HEK293 (cell line): ENCODE measurements at regions not wholly inside any gene's neighbourhood (a gene's known extent, or its start where the extent isn't known, plus 50 kb on each side); places are given as distances from the start of the nearest gene placed in this dataset.

ENCODE experiments used
- CTCF ChIA-PET: fragments of 350-600 bp; formaldehyde crosslinking; extraction: SDS; loops from one replicate; lab custom pipeline; 2021; ENCODE audit warnings: antibody characterized with exemption; lab: Yijun Ruan, JAX
- POLR2A ChIA-PET: fragments of 300-600 bp; formaldehyde crosslinking; extraction: SDS; loops from one replicate; lab custom pipeline; 2020; ENCODE audit warnings: antibody characterized with exemption, inconsistent platforms; lab: Yijun Ruan, JAX
- H3K27ac ChIP-seq: fragments of 200-500 bp; sonication (Bioruptor generic); 2 replicates; pipeline ENCODE4 v1.5.1; 2014; ENCODE audit warnings: low read depth, low read length, control low read depth, inconsistent platforms; ENCODE audit errors: extremely low read depth
- H3K36me3 ChIP-seq, 2 experiments: fragments of 200-500 bp in 1 of 2; sonication (Bioruptor generic) in 1 of 2; 1 replicate in 1 of 2; 2 replicates in 1 of 2; pipeline ENCODE4 v1.5.1; 2014 to 2017; ENCODE audit warnings: inconsistent platforms in 2 of 2, low read length in 2 of 2; ENCODE audit not compliant: control insufficient read depth in 2 of 2, insufficient read depth in 1 of 2
- H3K4me1 ChIP-seq: fragments of 200-500 bp; sonication (Bioruptor generic); 2 replicates; pipeline ENCODE4 v1.5.1; 2014; ENCODE audit warnings: mild to moderate bottlenecking, low read length, inconsistent platforms; ENCODE audit not compliant: control insufficient read depth, insufficient read depth
- H3K4me3 ChIP-seq: 2 replicates; pipeline ENCODE4 v1.5.1; 2011; ENCODE audit warnings: low read depth, mild to moderate bottlenecking, control low read depth, low read length, moderate library complexity
- H3K9me3 ChIP-seq: fragments of 200-500 bp; sonication (Bioruptor generic); 2 replicates; pipeline ENCODE4 v1.5.1; 2014; ENCODE audit warnings: low read depth, low read length, inconsistent platforms; ENCODE audit not compliant: control insufficient read depth, insufficient read depth
- BCL6B ChIP-seq: fragments of 450-650 bp; formaldehyde crosslinking; IDR thresholded peaks from 2 replicates; pipeline ENCODE4 v1.5.1; 2017; ENCODE audit warnings: missing biosample characterization, missing genetic modification characterization
- SALL2 ChIP-seq: fragments of 450-650 bp; formaldehyde crosslinking; IDR thresholded peaks from 2 replicates; pipeline ENCODE4 v1.5.0; 2017; ENCODE audit warnings: missing biosample characterization, mild to moderate bottlenecking, missing genetic modification characterization, borderline replicate concordance
- SP2 ChIP-seq: fragments of 450-650 bp; formaldehyde crosslinking; IDR thresholded peaks from 2 replicates; pipeline ENCODE4 v1.5.1; 2016; ENCODE audit warnings: missing biosample characterization, missing genetic modification characterization
- ZBTB26 ChIP-seq: fragments of 450-650 bp; formaldehyde crosslinking; optimal IDR thresholded peaks from 2 replicates; pipeline ENCODE3; 2016; ENCODE audit warnings: missing biosample characterization, mild to moderate bottlenecking, missing genetic modification characterization
- ZNF133 ChIP-seq: fragments of 450-650 bp; formaldehyde crosslinking; IDR thresholded peaks from 2 replicates; pipeline ENCODE4 v1.5.1; 2016; ENCODE audit warnings: missing biosample characterization, missing genetic modification characterization
- ZNF138 ChIP-seq: fragments of 450-650 bp; formaldehyde crosslinking; IDR thresholded peaks from 2 replicates; pipeline ENCODE4 v1.5.1; 2016; ENCODE audit warnings: missing biosample characterization, missing genetic modification characterization, borderline replicate concordance
- ZNF148 ChIP-seq: fragments of 450-650 bp; formaldehyde crosslinking; IDR thresholded peaks from 2 replicates; pipeline ENCODE4 v1.5.0; 2017; ENCODE audit warnings: missing biosample characterization, missing genetic modification characterization, borderline replicate concordance
- ZNF16 ChIP-seq: fragments of 450-650 bp; formaldehyde crosslinking; IDR thresholded peaks from 2 replicates; pipeline ENCODE4 v1.5.1; 2016; ENCODE audit warnings: low read depth, missing biosample characterization, missing genetic modification characterization
- ZNF221 ChIP-seq: fragments of 450-650 bp; formaldehyde crosslinking; IDR thresholded peaks from 2 replicates; pipeline ENCODE4 v1.5.1; 2017; ENCODE audit warnings: missing biosample characterization, missing genetic modification characterization, borderline replicate concordance
- ZNF239 ChIP-seq: fragments of 450-650 bp; formaldehyde crosslinking; IDR thresholded peaks from 2 replicates; pipeline ENCODE4 v1.5.1; 2016; ENCODE audit warnings: missing biosample characterization, missing genetic modification characterization
- ZNF280C ChIP-seq: fragments of 450-650 bp; formaldehyde crosslinking; IDR thresholded peaks from 2 replicates; pipeline ENCODE4 v1.5.1; 2016; ENCODE audit warnings: missing biosample characterization, missing genetic modification characterization
- ZNF335 ChIP-seq: fragments of 450-650 bp; formaldehyde crosslinking; conservative IDR thresholded peaks from 2 replicates; pipeline ENCODE4 v1.5.1; 2016; ENCODE audit warnings: missing biosample characterization, missing genetic modification characterization
- ZNF404 ChIP-seq: fragments of 450-650 bp; formaldehyde crosslinking; IDR thresholded peaks from 2 replicates; pipeline ENCODE4 v1.5.1; 2017; ENCODE audit warnings: missing biosample characterization, missing genetic modification characterization
- ZNF596 ChIP-seq: fragments of 450-650 bp; IDR thresholded peaks from 2 replicates; pipeline ENCODE4 v1.5.0; 2018; ENCODE audit warnings: missing biosample characterization, mild to moderate bottlenecking, missing genetic modification characterization, moderate library complexity
- ZNF624 ChIP-seq: fragments of 450-650 bp; formaldehyde crosslinking; IDR thresholded peaks from 2 replicates; pipeline ENCODE4 v1.5.1; 2017; ENCODE audit warnings: missing biosample characterization, missing genetic modification characterization
- ZNF626 ChIP-seq: fragments of 450-650 bp; sonication (Bioruptor Pico); formaldehyde crosslinking; IDR thresholded peaks from 2 replicates; pipeline ENCODE4 v1.5.1; 2018; ENCODE audit warnings: missing biosample characterization, missing genetic modification characterization, inconsistent platforms
- ZNF843 ChIP-seq: fragments of 450-650 bp; formaldehyde crosslinking; IDR thresholded peaks from 2 replicates; pipeline ENCODE4 v1.5.1; 2016; ENCODE audit warnings: missing biosample characterization, missing genetic modification characterization
- TF ChIP-seq, protein P1 (sequence below): fragments of 450-650 bp; formaldehyde crosslinking; IDR thresholded peaks from 2 replicates; pipeline ENCODE4 v1.5.1; 2016; ENCODE audit warnings: missing biosample characterization, missing genetic modification characterization
- TF ChIP-seq, protein P2 (sequence below): fragments of 450-650 bp; IDR thresholded peaks from 2 replicates; pipeline ENCODE4 v1.5.1; 2018; ENCODE audit warnings: missing biosample characterization, missing genetic modification characterization
- TF ChIP-seq, protein P3 (sequence below): fragments of 450-650 bp; formaldehyde crosslinking; IDR thresholded peaks from 2 replicates; pipeline ENCODE4 v1.5.1; 2016; ENCODE audit warnings: missing biosample characterization, missing genetic modification characterization

GRCh38 chr13:99140831-99141230, 59.8 kb upstream of the UBAC2 start (continued):
- TF ChIP-seq, protein P1, sequence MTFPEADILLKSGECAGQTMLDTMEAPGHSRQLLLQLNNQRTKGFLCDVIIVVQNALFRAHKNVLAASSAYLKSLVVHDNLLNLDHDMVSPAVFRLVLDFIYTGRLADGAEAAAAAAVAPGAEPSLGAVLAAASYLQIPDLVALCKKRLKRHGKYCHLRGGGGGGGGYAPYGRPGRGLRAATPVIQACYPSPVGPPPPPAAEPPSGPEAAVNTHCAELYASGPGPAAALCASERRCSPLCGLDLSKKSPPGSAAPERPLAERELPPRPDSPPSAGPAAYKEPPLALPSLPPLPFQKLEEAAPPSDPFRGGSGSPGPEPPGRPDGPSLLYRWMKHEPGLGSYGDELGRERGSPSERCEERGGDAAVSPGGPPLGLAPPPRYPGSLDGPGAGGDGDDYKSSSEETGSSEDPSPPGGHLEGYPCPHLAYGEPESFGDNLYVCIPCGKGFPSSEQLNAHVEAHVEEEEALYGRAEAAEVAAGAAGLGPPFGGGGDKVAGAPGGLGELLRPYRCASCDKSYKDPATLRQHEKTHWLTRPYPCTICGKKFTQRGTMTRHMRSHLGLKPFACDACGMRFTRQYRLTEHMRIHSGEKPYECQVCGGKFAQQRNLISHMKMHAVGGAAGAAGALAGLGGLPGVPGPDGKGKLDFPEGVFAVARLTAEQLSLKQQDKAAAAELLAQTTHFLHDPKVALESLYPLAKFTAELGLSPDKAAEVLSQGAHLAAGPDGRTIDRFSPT (tag by site-specific recombination): no peak
- TF ChIP-seq SALL2 (tag by site-specific recombination) (no peak), ZNF596 (tag by site-specific recombination) (no peak), ZBTB26 (no peak)

GRCh38 chr13:99143904-99144303, 56.8 kb upstream of the UBAC2 start:
- Histone ChIP-seq H3K4me1 (no peaks in the 10 kb centered on the region), H3K36me3 (no peaks in the 10 kb centered on the region), H3K4me3 (no peak overlapping the region), H3K9me3 (no peaks in the 10 kb centered on the region), H3K27ac (no peak overlapping the region)
- ChIA-PET CTCF (interaction anchor here (1.2 kb wide), 1 partner anchor 122 kb away, joined by 4 read pairs; no protein-coding TSS in a partner anchor), POLR2A (no interaction called here)
- TF ChIP-seq ZNF335 (tag by site-specific recombination) (no peak), SP2 (tag by site-specific recombination) (no peak), ZNF239 (no peak), ZNF404 (tag by site-specific recombination) (no peak), ZNF138 (tag by site-specific recombination) (no peak), ZNF133 (no peak), ZNF624 (no peak), BCL6B (tag by site-specific recombination) (no peak), ZNF843 (tag by site-specific recombination) (no peak), ZNF626 (no peak), ZNF148 (tag by site-specific recombination) (no peak), ZNF221 (tag by site-specific recombination) (no peak), ZNF280C (tag by site-specific recombination) (no peak), ZNF16 (tag by site-specific recombination) (no peak)
- TF ChIP-seq, protein P2, sequence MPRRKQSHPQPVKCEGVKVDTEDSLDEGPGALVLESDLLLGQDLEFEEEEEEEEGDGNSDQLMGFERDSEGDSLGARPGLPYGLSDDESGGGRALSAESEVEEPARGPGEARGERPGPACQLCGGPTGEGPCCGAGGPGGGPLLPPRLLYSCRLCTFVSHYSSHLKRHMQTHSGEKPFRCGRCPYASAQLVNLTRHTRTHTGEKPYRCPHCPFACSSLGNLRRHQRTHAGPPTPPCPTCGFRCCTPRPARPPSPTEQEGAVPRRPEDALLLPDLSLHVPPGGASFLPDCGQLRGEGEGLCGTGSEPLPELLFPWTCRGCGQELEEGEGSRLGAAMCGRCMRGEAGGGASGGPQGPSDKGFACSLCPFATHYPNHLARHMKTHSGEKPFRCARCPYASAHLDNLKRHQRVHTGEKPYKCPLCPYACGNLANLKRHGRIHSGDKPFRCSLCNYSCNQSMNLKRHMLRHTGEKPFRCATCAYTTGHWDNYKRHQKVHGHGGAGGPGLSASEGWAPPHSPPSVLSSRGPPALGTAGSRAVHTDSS (tag by site-specific recombination): no peak
- TF ChIP-seq, protein P3, sequence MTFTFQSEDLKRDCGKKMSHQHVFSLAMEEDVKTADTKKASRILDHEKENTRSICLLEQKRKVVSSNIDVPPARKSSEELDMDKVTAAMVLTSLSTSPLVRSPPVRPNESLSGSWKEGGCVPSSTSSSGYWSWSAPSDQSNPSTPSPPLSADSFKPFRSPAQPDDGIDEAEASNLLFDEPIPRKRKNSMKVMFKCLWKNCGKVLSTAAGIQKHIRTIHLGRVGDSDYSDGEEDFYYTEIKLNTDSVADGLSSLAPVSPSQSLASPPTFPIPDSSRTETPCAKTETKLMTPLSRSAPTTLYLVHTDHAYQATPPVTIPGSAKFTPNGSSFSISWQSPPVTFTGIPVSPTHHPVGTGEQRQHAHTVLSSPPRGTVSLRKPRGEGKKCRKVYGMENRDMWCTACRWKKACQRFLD (tag by site-specific recombination): no peak
